SU-DHL-6 (cell line): ENCODE measurements at regions not wholly inside any gene's neighbourhood (a gene's known extent, or its start where the extent isn't known, plus 50 kb on each side); places are given as distances from the start of the nearest gene placed in this dataset.

Experiments
- H2AFZ ChIP-seq: fragments of 200-600 bp; sonication (generic); 2 replicates; pipeline ENCODE4 v1.6.1; 2014; ENCODE audit warnings: low read depth, mild to moderate bottlenecking, moderate library complexity, mixed read lengths, antibody characterized with exemption, low read length; ENCODE audit not compliant: severe bottlenecking
- H3F3A ChIP-seq: fragments of 200-600 bp; shearing (Covaris generic); 2 replicates; pipeline ENCODE4 v1.6.0; 2016; ENCODE audit warnings: antibody characterized with exemption, mild to moderate bottlenecking; ENCODE audit not compliant: insufficient read depth
- H3K27ac ChIP-seq: fragments of 200-600 bp; sonication (generic); 2 replicates; pipeline ENCODE4 v1.5.1; 2016; ENCODE audit warnings: low read depth, mild to moderate bottlenecking, low read length, moderate library complexity, mixed read lengths
- H3K27me3 ChIP-seq: fragments of 200-600 bp; sonication (generic), shearing (Covaris generic); 2 replicates; pipeline ENCODE4 v1.6.0; 2014; ENCODE audit warnings: mild to moderate bottlenecking, low read length
- H3K36me3 ChIP-seq: fragments of 200-600 bp; sonication (generic); 2 replicates; pipeline ENCODE4 v1.6.1; 2014; ENCODE audit warnings: mild to moderate bottlenecking, low read length, mixed read lengths
- H3K4me2 ChIP-seq: fragments of 300-600, 200-600 bp; shearing (Covaris generic), sonication (generic); 2 replicates; pipeline ENCODE4 v1.6.0; 2014; ENCODE audit warnings: low read length, low read depth, mild to moderate bottlenecking; ENCODE audit not compliant: poor library complexity, severe bottlenecking
- H3K4me3 ChIP-seq: fragments of 200-600 bp; sonication (generic); 2 replicates; pipeline ENCODE4 v1.5.1; 2014; ENCODE audit warnings: antibody characterized with exemption, low read length, mild to moderate bottlenecking, mixed read lengths; ENCODE audit not compliant: insufficient read depth, poor library complexity, severe bottlenecking
- H3K79me2 ChIP-seq: fragments of 200-600 bp; sonication (generic); 2 replicates; pipeline ENCODE4 v1.6.1; 2014; ENCODE audit warnings: mild to moderate bottlenecking, low read length, moderate library complexity; ENCODE audit not compliant: insufficient read depth
- H3K9ac ChIP-seq: fragments of 200-600 bp; sonication (generic); 2 replicates; pipeline ENCODE4 v1.7.0; 2014; ENCODE audit warnings: mild to moderate bottlenecking, low read length
- H3K9me2 ChIP-seq: fragments of 200-600 bp; sonication (generic); replicated peaks from 2 replicates; pipeline ENCODE4 v1.6.1; 2014; ENCODE audit warnings: low read length; ENCODE audit not compliant: insufficient read depth
- H3K9me3 ChIP-seq: fragments of 200-600 bp; sonication (generic); 2 replicates; pipeline ENCODE4 v1.6.1; 2014; ENCODE audit warnings: low read length, mixed read lengths; ENCODE audit not compliant: insufficient read depth
- H4K20me1 ChIP-seq: fragments of 200-600 bp; sonication (generic); 2 replicates; pipeline ENCODE4 v1.6.1; 2014; ENCODE audit warnings: low read depth, mild to moderate bottlenecking, antibody characterized with exemption, low read length, moderate library complexity, mixed read lengths
- EZH2phosphoT487 ChIP-seq: fragments of 200-600 bp; sonication (generic), shearing (Covaris generic); conservative IDR thresholded peaks from 2 replicates; pipeline ENCODE4 v1.6.1; 2018; ENCODE audit warnings: mild to moderate bottlenecking, antibody characterized with exemption, low read length, moderate library complexity, mixed read lengths
- TF ChIP-seq, protein P1 (sequence below): fragments of 200-600 bp; sonication (generic); IDR thresholded peaks from one replicate; pipeline ENCODE4 v1.5.1; 2017; ENCODE audit warnings: antibody characterized with exemption, mild to moderate bottlenecking, low read length, moderate library complexity; ENCODE audit not compliant: insufficient read depth, poor library complexity, severe bottlenecking

DNA sequence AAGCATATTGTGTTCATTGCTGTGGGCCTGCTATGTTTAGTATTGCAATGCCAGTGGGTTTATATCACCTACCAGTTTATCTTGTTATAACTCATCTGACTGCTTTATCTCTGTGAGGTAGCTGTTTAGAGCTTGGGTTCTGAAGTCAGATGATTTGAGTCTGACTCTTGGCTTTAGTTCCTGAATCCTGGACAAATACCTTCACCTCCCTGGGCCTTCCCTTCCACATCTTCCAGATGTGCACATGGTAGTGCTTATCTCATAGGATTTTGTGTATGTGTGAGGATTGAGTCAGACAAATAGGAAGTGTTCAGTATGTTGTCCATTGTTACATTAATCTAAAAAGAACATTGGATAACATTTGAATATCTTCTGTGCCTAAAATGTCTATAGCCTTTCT, 63.5 kb upstream of the ANKRD10 start:
- no peak overlapping the region for H3K9ac ChIP-seq
- H3K36me3 ChIP-seq, result no peaks in the 10 kb centered on the region
- H3K27me3 ChIP-seq, result no peaks in the 10 kb centered on the region
- TF ChIP-seq, protein P1, sequence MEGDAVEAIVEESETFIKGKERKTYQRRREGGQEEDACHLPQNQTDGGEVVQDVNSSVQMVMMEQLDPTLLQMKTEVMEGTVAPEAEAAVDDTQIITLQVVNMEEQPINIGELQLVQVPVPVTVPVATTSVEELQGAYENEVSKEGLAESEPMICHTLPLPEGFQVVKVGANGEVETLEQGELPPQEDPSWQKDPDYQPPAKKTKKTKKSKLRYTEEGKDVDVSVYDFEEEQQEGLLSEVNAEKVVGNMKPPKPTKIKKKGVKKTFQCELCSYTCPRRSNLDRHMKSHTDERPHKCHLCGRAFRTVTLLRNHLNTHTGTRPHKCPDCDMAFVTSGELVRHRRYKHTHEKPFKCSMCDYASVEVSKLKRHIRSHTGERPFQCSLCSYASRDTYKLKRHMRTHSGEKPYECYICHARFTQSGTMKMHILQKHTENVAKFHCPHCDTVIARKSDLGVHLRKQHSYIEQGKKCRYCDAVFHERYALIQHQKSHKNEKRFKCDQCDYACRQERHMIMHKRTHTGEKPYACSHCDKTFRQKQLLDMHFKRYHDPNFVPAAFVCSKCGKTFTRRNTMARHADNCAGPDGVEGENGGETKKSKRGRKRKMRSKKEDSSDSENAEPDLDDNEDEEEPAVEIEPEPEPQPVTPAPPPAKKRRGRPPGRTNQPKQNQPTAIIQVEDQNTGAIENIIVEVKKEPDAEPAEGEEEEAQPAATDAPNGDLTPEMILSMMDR, result no peak
- TF ChIP-seq EZH2phosphoT487, result no peak
- no peaks in the 10 kb centered on the region for H3K79me2 ChIP-seq
- no peak overlapping the region for H3K4me3 ChIP-seq
- no peak overlapping the region for H3K27ac ChIP-seq
- H3K9me3 ChIP-seq, result no peaks in the 10 kb centered on the region
- no peaks in the 10 kb centered on the region for H3F3A ChIP-seq
- no peaks in the 10 kb centered on the region for H3K9me2 ChIP-seq
- no peak overlapping the region for H3K4me2 ChIP-seq
- no peaks in the 10 kb centered on the region for H4K20me1 ChIP-seq
- H2AFZ ChIP-seq, result no peak overlapping the region

DNA sequence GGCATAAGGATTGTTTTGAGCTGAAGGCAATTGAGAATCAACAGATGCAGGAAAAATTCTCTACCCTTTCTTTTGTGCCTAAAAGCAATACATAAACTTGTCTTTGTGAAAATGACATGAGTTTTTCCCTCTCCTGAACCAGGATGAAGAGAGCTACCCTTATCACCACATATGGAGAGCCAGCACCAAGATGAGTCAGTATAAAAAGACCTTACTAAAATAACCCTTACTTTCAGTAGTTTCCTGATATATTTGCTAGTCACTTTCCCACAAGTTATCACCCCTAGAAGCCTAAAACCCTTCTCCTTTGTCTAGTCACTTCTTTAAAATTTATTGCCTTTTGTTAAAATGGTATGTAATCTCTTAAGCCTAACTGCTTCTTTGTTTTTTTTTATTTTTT, 61.9 kb upstream of the ANKRD10 start:
- Histone ChIP-seq H3K9ac (no peak overlapping the region), H3K9me2 (no peaks in the 10 kb centered on the region), H3K9me3 (no peaks in the 10 kb centered on the region), H3K36me3 (no peaks in the 10 kb centered on the region), H3F3A (no peaks in the 10 kb centered on the region), H3K4me3 (no peak overlapping the region), H3K27me3 (no peaks in the 10 kb centered on the region; the same call in 1 of the 2 replicates), H3K27ac (no peak overlapping the region), H3K4me2 (no peak overlapping the region), H4K20me1 (no peaks in the 10 kb centered on the region), H2AFZ (no peak overlapping the region), H3K79me2 (no peaks in the 10 kb centered on the region)
- TF ChIP-seq EZH2phosphoT487, result no peak
- TF ChIP-seq, protein P1, result no peak

DNA sequence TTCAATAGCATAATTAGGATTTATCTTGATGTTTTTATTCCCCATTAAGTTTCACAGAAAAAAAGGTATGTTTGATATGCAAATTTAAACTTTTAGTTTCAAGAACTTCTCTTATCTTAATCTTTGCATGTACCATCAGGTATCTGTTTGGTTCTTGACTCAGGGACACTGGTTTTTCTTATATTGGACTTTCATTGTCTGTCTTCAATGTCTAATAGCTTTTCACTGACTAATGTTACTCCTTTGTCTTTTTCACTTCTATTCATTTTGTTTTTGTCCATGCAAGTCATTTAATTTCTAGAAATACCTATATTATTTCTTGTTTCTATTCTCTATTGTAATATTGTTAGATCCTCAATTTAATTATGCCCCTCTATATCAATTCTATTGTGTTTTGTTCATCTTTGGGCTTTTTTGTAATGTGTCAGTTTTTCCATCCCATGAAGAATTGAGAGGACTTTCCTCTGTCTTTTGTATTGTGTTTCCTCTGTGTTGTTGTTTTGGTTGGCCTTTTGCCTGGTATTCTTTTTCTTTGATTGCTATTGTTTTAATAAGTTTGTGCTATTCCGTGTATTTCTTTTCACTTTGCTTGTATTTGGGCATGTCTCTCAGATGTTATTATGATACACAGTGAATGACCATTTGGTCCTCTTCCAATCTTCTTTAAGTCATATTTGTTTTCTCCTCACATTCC, 58.3 kb upstream of the ANKRD10 start:
- no peak overlapping the region for H3K4me3 ChIP-seq
- TF ChIP-seq EZH2phosphoT487, result no peak
- TF ChIP-seq, protein P1, result no peak
- no peak overlapping the region for H3K4me2 ChIP-seq

More for the DNA sequence above, 58.3 kb upstream of the ANKRD10 start:
- Histone ChIP-seq H3K36me3 (no peaks in the 10 kb centered on the region), H3K9me3 (no peaks in the 10 kb centered on the region), H3K27me3 (no peaks in the 10 kb centered on the region; the same call in 1 of the 2 replicates), H4K20me1 (no peaks in the 10 kb centered on the region), H3F3A (no peaks in the 10 kb centered on the region), H3K27ac (no peak overlapping the region), H3K9ac (no peak overlapping the region), H3K79me2 (no peaks in the 10 kb centered on the region), H3K9me2 (no peaks in the 10 kb centered on the region), H2AFZ (no peak overlapping the region)
